GM21737 (cell line): ENCODE measurements at regions not wholly inside any gene's neighbourhood (a gene's known extent, or its start where the extent isn't known, plus 50 kb on each side); places are given as distances from the start of the nearest gene placed in this dataset.

Source experiments
- ATAC-seq: cut with Tn5 transposase; IDR thresholded peaks from one replicate; pipeline ENCODE4 v1.9.1; 2021; ENCODE audit warnings: mild to moderate bottlenecking, moderate library complexity; ENCODE audit not compliant: unreplicated experiment

DNA sequence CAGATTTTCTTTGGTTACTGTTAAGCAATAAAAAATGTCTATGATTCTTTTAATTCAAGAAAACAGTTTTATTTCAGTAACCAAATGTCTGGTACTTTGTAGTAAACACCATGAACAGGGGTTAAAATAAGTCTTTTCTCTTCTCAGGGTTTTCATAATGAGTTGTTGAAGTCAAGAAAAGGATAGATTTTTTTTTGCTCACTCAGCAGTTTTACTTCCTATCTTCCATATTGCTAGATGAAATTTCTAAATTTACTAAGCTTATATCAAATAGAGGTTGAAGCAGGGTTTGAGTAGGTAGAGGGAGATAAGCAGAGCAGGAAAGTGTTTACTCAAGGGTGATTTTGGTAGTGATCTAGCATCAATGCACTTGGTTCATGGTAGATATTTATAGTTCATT, 1031.3 kb downstream of the C4orf33 start:
- ATAC-seq: no peak

DNA sequence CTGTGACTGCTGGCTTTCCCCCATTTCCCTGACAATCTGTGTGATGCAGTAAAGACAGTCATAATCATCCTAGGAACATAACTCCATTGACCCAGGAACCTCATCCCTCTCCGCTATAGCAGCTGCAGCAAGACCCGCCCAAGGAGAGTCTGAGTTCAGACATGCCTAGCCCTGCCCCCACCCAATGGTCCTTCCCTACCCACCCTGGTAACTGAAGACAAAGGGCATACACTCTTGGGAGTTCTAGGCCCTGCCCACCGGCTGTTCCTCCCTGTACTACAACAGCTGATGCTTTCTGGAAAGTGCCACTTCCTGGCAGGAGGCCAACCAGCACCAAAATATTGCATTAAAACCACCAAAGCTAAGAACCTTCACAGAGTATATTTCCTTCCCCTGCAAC, 1035.6 kb downstream of the C4orf33 start:
- ATAC-seq: no peak

DNA sequence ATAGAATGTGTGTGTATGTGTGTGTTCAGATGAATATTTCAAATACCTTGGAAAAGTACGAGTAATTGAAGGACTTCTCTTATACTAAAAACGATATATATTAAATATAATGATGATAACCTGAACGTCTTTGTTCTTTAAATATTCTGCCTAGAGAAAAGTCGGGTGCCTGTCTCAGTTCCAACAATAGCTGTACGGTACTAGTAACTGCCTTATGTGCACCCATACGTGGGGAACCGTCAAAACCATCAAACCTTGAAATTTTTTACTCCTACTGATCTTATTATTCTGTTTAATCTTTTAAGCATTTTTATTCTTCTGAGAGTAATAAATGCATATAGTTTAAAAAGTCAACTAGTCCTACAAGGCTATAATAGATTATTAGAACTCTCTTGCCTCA, 1045.7 kb downstream of the C4orf33 start:
- ATAC-seq: no peak

DNA sequence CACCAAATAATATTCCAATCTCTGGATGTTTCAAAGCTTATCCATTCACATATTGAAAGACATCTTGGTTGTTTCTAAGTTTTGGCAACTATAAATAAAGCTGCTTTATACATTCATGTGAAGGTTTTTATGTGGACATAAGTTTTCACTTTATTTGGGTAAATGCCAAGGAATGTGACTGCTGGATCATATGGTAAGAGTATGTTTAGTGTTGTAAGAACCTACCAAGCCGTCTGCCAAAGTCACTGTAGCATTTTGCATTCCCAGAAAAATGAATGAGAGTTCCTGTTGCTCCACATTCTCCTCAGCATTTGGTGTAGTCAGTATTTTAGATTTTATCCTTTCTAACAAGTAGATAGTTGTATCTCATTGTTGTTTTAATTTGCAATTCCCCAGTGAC, 1047.7 kb downstream of the C4orf33 start:
- ATAC-seq: no peak

DNA sequence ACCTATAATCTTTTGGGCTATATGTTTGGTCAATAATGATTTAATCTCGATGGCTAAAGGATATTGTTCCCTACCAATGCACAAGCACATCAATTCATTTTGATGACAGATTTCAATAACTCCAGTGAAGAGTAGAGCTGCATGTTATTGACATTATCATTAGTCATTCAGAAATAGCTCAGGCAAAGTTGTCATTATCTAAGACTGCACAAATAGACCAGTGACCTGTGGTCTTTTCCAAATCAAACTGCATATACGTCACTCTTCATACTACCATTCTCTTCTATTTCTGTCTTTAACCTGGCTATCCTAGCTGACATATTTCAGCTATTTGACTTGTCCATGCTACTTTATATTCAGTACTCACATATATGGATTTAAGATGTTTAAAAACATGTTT, 1050.8 kb downstream of the C4orf33 start:
- ATAC-seq: no peak

DNA sequence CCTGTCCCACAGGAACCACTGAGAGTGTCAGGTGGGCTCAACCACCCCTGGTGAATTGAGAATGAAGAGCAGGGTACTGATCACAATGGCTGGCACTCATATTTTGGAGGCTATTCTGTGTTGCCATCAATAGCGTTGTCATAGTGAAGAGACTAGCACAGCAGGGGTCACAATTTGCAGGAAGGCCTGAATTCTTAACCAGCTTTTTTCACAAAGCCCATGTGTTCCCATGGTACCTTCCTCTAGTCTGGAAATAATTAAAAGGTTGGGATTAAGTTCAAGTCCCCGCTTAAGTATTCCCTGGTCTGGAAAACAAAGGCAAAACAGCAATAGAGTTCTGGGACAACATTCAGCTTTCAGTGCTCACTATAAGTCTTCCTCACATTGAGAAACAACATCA, 1051.7 kb downstream of the C4orf33 start:
- ATAC-seq: no peak

DNA sequence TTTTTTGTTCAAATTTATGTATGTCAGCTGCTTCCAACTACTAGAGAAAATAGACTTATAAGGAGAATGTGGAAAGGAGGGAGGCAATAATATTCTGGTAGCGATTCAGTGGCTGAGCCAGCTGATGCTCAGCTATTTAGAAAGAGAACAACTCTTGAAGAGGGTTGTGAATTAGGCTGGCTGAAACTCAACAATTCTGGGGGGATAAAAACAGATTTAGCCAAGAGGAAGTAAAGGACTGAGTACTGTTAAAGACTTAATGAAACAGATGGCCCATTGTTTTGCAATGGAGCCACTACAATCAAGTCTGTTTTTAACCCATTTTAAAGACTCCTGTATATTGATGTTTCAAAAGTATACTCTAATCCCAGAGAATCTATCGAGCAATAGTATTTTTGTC, 1058.9 kb downstream of the C4orf33 start:
- ATAC-seq: no peak

DNA sequence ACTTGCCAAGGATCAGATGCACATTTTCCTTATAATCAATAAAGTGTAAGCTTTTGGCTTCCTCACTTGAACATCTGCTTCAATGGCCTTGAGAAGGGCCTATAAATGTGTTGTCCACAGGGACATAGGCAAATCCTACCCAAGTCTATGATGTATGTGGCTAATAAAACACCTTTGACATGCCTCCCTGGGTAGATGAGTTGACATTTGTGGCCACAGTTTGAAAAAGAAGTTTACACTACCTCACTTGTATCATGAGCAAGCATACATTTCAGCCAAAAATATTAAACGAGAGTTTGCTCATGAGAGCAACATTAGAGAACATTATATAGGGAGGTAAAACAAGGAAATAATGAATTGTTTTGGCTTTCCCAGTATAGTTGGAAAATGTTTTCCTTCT, 1067.7 kb downstream of the C4orf33 start:
- ATAC-seq: no peak

DNA sequence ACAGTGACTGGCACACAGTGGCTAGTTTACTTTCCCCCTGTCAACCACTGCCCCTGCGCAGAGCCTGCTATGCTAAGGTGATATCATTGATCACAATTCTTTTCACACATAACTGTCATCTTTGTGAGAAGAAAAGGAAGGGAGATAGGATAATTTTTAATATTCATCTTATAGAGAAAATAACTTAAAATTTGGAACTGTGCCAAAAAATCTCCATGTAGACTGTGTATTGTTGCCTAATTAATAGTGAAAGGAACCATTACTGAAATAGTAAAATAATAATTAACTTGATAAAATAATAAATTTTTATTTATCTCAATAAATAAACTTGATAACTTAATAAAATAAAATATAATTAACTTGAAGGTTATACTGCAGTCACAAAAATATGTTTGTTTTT, 1069.4 kb downstream of the C4orf33 start:
- ATAC-seq: no peak

DNA sequence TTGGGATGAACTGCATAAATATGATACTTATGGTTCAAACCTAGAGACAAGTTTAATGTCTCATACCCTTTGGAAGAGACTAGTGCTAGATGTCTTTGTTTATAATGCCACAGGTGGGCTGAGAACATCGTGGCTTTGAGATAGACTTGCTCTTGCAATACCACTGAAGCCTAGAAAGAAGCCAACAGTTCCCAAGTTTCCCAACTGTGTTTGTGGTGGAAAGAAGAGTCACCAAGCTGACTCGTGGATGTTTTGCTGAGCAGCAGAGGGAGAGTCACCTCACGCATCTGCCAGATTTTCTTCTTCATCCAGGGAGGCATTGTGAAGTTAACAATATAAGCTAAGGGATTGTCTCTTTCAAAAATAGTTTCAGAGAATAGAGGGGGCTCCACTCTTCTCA, 1076.2 kb downstream of the C4orf33 start:
- ATAC-seq: no peak

DNA sequence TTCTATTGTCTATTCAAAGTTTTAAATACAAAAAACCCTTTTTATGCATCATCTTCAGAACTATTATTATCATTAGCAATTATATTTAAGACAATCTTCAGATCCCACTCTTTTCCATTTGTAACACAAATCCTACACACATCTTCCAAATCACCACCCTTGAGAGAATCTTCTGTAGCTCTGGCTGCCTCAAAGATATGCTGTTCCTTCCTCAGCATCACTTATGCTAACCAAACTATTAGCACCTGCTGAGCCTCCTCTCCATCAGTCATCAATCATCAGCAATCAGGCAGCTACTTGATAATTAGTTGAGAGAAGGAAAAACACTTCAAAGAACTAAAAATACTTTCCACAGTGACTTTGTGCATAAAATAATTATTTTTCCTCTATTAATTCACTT, 1082.2 kb downstream of the C4orf33 start:
- no peak for ATAC-seq

DNA sequence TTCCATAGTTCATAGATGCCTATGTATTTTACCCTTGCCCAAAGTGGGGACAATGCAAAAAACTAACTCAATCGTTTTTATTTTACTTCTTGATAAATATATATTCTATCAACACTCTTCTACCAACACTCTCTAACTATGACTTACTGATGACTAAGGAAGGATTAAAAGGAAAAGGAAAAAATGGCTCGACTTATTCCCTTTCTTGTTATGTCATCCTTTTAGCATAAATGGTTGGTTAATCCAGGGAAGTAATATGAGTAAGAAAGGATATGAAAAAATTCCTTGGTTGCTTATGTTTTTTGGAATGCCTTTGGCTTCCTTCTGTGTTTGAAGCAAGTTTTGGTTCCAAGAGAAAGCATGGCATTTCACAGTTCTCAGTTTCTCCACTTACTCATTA, 1087.1 kb downstream of the C4orf33 start:
- ATAC-seq: no peak

DNA sequence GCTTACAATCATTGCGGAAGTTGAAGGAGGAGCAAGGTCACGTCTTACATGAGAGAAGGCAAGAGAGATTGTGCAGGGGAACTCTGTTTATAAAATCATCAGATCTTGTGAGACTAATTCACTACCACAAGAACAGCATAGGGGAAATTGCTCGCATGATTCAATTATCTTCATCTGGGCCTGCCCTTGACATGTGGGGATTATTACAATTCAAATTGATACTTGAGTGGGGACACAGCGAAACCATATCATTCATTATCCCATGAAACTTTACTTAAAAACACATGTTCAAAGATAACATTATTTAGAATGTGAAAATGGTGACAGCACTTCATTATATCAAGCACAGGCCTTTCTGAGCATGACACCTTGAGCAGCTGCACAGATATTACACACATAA, 1087.8 kb downstream of the C4orf33 start:
- ATAC-seq: no peak

DNA sequence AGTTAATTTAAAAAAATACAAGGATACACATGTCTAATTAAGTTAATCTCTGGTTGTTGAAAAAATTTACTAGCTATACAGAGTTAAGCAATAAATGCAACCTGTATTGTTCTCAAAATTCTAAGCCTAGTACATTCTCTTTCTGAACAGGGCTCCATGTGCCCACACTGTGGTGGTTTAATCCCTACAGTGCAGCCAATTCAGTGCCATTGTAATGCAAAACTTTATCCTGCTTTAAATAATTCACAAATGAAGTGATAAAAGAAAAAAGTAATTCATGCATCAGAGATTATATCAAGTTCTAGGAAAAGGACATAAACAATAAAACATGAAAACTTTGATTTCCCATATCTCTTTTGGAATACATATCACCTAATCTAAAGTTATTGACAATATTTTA, 1089.2 kb downstream of the C4orf33 start:
- ATAC-seq: no peak

DNA sequence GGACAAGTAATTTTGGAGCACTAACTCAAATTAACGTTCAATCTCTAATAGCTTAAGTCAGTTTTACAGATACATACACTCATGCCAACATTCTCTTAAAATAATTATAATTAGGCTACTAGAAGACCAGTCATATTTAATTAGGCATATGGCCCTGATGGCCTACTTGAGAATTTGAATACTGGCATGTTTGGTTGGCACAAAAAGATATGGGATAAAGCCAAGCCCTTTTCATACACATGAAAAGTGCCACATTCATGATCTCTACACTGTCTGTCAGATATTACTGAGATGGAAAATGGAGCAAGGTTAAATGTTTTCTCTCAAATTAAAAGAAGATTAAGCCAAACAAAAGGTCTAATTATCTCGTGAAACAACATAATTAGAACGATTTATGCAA, 1091.0 kb downstream of the C4orf33 start:
- ATAC-seq: no peak

DNA sequence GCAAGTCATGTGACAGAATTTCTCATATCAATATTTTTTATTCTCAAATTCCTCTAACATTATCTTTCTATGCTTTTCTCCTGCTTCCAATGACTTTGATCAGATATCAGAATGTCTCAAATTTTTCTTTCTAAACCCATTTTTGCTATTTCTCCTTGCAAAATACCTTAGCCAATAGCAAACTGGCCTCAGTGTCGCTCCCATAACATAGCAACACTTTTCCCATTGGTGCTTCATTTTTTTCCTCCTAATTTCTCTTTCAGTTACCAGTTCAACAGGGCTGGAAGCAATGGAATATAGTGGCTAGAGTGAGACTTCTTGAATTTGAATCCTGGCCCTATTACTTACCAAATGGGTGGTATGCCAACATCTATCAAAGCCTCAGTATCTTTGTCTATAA, 1091.6 kb downstream of the C4orf33 start:
- ATAC-seq: no peak

DNA sequence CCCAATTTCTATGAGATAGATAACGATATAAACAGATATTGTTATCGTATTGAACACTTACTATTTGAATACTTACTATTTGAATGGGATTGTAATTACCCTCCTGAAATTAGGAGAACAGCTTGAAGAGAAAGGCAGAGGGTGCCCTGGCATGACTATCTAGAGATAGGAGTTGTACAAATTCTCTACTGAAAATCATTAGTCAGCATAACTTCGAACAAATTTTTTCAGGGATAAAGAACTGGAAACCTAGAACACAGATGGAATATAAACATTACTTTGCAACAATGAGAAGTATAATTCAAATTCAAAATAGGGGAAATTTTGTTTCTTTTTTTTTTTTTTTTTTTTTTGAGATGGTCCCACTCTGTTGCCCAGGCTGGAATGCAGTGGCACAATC, 1096.8 kb downstream of the C4orf33 start:
- no peak for ATAC-seq

DNA sequence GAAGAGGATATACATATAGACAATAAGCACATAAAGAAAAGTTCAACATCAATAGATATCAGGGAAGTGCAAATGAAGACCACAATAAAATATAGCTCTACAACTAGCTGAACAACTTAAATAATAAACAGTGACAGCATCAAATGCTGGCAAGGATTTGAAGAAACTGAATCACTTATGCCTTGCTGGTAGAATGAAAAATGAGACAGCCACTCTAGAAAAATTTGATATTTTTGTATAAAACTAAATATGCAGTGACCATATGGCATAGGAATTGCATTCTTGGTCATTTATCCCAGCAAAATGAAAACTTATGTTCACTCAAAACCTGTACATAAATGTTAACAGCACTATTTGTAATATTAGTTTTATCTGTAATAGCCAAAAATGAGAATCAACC, 1102.0 kb downstream of the C4orf33 start:
- no peak for ATAC-seq

DNA sequence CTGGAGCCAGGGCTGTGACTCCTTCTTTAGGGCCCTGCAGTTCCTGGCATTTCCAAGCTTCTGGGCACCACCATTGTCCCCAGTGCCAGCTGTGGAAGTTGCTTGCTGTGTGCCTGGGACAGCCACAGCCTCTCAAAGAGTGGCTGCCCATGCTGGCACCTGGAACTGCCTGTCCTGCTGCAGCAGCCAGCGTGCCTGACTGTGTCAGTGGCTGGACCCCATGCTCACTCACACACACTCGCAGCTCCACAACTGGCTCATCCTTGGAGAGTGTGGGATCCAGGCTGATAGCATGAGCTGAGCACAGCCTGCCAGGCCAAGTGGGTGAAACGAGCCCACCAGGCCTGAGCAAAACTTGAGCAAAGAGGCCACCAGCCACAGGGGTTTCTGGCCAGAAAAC, 1107.6 kb downstream of the C4orf33 start:
- no peak for ATAC-seq

DNA sequence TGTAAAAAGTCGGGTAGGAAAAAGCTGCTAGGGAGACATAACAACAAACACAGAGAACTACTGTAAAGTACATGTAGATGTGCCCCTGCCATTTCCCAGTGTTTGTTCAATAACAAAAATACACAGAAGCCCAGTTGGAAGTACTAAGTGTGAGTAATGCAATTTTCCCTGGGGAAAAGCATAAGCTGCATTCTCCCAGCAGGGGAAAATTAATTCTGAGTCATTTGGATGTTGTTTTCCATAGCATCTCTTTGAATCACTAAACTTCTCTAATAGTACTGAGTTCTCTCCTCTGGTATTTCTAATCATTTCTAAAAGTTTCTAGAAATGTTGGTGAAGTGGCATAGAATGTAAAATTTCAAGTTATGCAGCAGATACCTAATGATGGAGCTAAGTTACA, 1114.9 kb downstream of the C4orf33 start:
- ATAC-seq: no peak

DNA sequence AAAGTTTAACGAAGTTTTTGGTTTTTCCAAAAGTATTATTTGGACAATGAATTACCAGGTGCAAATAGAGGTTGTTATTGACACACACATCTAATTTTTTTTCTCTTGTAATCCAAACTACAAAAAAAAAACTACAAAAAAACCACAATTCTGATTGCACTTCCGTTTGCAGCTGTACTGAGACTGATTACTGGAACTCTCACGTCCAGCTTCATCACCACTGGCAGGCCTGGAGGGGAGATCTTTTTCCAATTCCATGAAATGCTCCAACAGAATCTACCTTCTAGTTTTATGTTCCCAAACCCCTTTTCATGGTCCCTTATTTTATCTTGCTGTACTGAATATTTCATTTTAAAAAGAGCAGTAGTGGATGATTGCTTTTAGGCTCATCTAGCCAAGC, 1118.3 kb downstream of the C4orf33 start:
- ATAC-seq: no peak

DNA sequence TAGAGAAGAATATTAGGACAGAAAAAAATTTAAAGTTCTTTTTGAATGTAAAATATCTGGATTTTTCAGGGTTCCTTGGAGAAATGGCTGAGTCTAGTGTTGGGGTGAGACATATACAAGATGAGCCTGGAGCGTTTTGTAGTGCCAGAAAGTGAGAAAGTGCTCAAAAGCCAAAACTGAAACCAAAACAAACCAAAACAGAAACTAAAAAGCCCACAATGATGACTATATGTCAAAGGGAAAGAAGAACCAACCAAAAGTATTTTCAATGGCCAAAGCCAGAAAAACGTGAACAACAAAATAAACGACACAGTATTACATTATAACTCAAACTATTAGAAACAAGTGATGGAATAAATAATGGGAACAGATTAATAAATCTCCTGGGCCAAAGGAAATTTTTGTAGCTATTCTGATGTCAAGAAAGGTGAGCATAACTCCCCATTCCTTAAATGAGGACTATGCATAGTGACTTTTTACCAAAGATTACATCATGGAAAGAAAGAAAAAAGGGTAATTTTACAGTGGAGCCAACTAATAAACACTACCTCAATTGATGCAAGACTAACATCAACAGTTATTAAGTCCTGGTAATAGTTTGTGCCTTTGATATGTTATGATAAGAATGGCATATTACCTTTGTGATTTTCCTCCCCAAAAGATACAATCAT, 1137.6 kb downstream of the C4orf33 start:
- ATAC-seq: peak; percentile 100

DNA sequence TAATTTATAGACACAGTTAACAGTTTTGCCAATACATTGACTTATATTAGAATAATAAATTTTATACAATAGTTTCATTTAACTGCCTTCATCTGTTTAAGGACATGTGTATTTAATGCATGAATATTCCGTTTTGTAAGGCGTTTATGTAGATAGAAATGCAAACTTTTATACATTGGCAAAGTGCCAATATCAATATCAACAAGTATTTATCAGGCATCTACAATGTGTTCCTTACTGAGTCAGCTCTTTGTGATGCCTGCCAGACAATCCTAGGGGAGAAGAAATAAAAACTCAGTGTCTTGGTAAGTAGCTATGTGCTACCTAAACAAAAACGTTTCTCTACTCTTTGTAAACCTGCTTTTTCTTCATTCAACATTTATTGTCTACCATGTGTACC, 1142.2 kb downstream of the C4orf33 start:
- no peak for ATAC-seq

DNA sequence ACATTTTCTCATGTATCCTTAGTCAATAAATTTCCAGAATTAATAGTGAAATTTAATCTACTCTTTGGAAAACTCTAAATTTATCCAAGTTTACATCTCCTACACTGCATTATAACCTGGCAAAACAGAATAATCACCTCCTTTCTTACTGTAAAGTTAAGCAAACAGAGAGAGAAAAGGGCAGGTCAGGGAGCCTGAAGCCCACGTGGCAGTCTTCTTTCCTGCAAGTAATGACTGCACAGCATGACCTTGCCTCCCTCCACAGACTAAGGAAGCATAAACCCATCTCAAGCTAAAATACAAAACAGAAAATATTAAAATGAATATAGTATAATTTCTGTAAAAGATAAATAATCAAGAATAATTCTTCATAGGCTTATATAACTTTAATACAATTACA, 1153.0 kb downstream of the C4orf33 start:
- ATAC-seq: no peak
